ENCODE measurements at regions not wholly inside any gene's neighbourhood (a gene's known extent, or its start where the extent isn't known, plus 50 kb on each side); places are given as distances from the start of the nearest gene placed in this dataset.

GRCh38 chr6:167662881-167663205, 163.9 kb upstream of the AFDN start:
- H3K27me3 ChIP-seq (ENCODE audit: control insufficient read depth, insufficient read depth, low read length) = no peaks in the 10 kb centered on the region
- H3K4me1 ChIP-seq (ENCODE audit: control insufficient read depth, insufficient read depth, low read length) = no peaks in the 10 kb centered on the region
- H3K36me3 ChIP-seq (ENCODE audit: insufficient read depth, low read length) = no peaks in the 10 kb centered on the region
- no peak overlapping the region for H3K4me2 ChIP-seq (ENCODE audit: low read length)
- H3K9ac ChIP-seq (ENCODE audit: low read depth, low read length) = no peak overlapping the region
- H3K9me3 ChIP-seq (replicated peaks; ENCODE audit: low read length) = peaks cover 14% of the 10 kb centered on the region
- H3K4me3 ChIP-seq (ENCODE audit: low read length) = no peak overlapping the region

GRCh38 chr6:167663316-167663715, 163.4 kb upstream of the AFDN start:
- no peak overlapping the region for H3K4me3 ChIP-seq (ENCODE audit: low read length)
- H3K9ac ChIP-seq (ENCODE audit: low read depth, low read length) = no peak overlapping the region
- no peaks in the 10 kb centered on the region for H3K27me3 ChIP-seq (ENCODE audit: control insufficient read depth, insufficient read depth, low read length)
- H3K36me3 ChIP-seq (ENCODE audit: insufficient read depth, low read length) = no peaks in the 10 kb centered on the region
- H3K9me3 ChIP-seq (replicated peaks; ENCODE audit: low read length) = peaks cover 18% of the 10 kb centered on the region
- no peak overlapping the region for H3K4me2 ChIP-seq (ENCODE audit: low read length)
- no peaks in the 10 kb centered on the region for H3K4me1 ChIP-seq (ENCODE audit: control insufficient read depth, insufficient read depth, low read length)

- no peaks in the 10 kb centered on the region for H3K27me3 ChIP-seq (ENCODE audit: control insufficient read depth, insufficient read depth, low read length)
- H3K4me2 ChIP-seq (ENCODE audit: low read length) = no peak overlapping the region
- peaks cover 16% of the 10 kb centered on the region for H3K9me3 ChIP-seq (replicated peaks; ENCODE audit: low read length)
- H3K4me1 ChIP-seq (ENCODE audit: control insufficient read depth, insufficient read depth, low read length) = no peaks in the 10 kb centered on the region
- no peaks in the 10 kb centered on the region for H3K36me3 ChIP-seq (ENCODE audit: insufficient read depth, low read length)
- H3K9ac ChIP-seq (ENCODE audit: low read depth, low read length) = no peak overlapping the region
- no peak overlapping the region for H3K4me3 ChIP-seq (ENCODE audit: low read length)
These were observed 162.8 kb upstream of the AFDN start for GRCh38 chr6:167663784-167664443.

GRCh38 chr6:167664678-167665660, 161.7 kb upstream of the AFDN start:
- Histone ChIP-seq H3K36me3 (ENCODE audit: insufficient read depth, low read length) (no peaks in the 10 kb centered on the region), H3K4me2 (ENCODE audit: low read length) (no peak overlapping the region), H3K9ac (ENCODE audit: low read depth, low read length) (no peak overlapping the region), H3K9me3 (replicated peaks; ENCODE audit: low read length) (peaks cover 16% of the 10 kb centered on the region), H3K27me3 (ENCODE audit: control insufficient read depth, insufficient read depth, low read length) (no peaks in the 10 kb centered on the region), H3K4me1 (ENCODE audit: control insufficient read depth, insufficient read depth, low read length) (no peaks in the 10 kb centered on the region), H3K4me3 (ENCODE audit: low read length) (no peak overlapping the region)

GRCh38 chr6:167665698-167666330, 160.9 kb upstream of the AFDN start:
- Histone ChIP-seq H3K36me3 (ENCODE audit: insufficient read depth, low read length) (no peaks in the 10 kb centered on the region), H3K4me2 (ENCODE audit: low read length) (no peak overlapping the region), H3K4me3 (ENCODE audit: low read length) (no peak overlapping the region), H3K9me3 (replicated peaks; ENCODE audit: low read length) (peaks cover 16% of the 10 kb centered on the region), H3K4me1 (ENCODE audit: control insufficient read depth, insufficient read depth, low read length) (no peaks in the 10 kb centered on the region), H3K27me3 (ENCODE audit: control insufficient read depth, insufficient read depth, low read length) (no peaks in the 10 kb centered on the region), H3K9ac (ENCODE audit: low read depth, low read length) (no peak overlapping the region)

- Histone ChIP-seq H3K36me3 (ENCODE audit: insufficient read depth, low read length) (no peaks in the 10 kb centered on the region), H3K9me3 (replicated peaks; ENCODE audit: low read length) (peaks cover 20% of the 10 kb centered on the region), H3K4me2 (ENCODE audit: low read length) (no peak overlapping the region), H3K4me1 (ENCODE audit: control insufficient read depth, insufficient read depth, low read length) (no peaks in the 10 kb centered on the region), H3K27me3 (ENCODE audit: control insufficient read depth, insufficient read depth, low read length) (no peaks in the 10 kb centered on the region), H3K4me3 (ENCODE audit: low read length) (no peak overlapping the region), H3K9ac (ENCODE audit: low read depth, low read length) (no peak overlapping the region)
These were observed 160.0 kb upstream of the AFDN start for GRCh38 chr6:167666571-167667203.

- Histone ChIP-seq H3K9ac (ENCODE audit: low read depth, low read length) (no peak overlapping the region), H3K27me3 (ENCODE audit: control insufficient read depth, insufficient read depth, low read length) (no peaks in the 10 kb centered on the region), H3K4me1 (ENCODE audit: control insufficient read depth, insufficient read depth, low read length) (no peaks in the 10 kb centered on the region), H3K4me2 (ENCODE audit: low read length) (no peak overlapping the region), H3K4me3 (ENCODE audit: low read length) (no peak overlapping the region), H3K9me3 (replicated peaks; ENCODE audit: low read length) (peaks cover 22% of the 10 kb centered on the region), H3K36me3 (ENCODE audit: insufficient read depth, low read length) (no peaks in the 10 kb centered on the region)
These were observed 159.3 kb upstream of the AFDN start for GRCh38 chr6:167667204-167668018.

GRCh38 chr6:167668019-167668753, 158.5 kb upstream of the AFDN start:
- Histone ChIP-seq H3K4me1 (ENCODE audit: control insufficient read depth, insufficient read depth, low read length) (no peaks in the 10 kb centered on the region), H3K9me3 (replicated peaks; ENCODE audit: low read length) (peaks cover 22% of the 10 kb centered on the region), H3K4me3 (ENCODE audit: low read length) (no peak overlapping the region), H3K27me3 (ENCODE audit: control insufficient read depth, insufficient read depth, low read length) (no peaks in the 10 kb centered on the region), H3K4me2 (ENCODE audit: low read length) (no peak overlapping the region), H3K9ac (ENCODE audit: low read depth, low read length) (no peak overlapping the region), H3K36me3 (ENCODE audit: insufficient read depth, low read length) (no peaks in the 10 kb centered on the region)

GRCh38 chr6:167668754-167669552, 157.8 kb upstream of the AFDN start:
- Histone ChIP-seq H3K36me3 (ENCODE audit: insufficient read depth, low read length) (no peaks in the 10 kb centered on the region), H3K4me3 (ENCODE audit: low read length) (no peak overlapping the region), H3K9ac (ENCODE audit: low read depth, low read length) (no peak overlapping the region), H3K9me3 (replicated peaks; ENCODE audit: low read length) (peaks cover 18% of the 10 kb centered on the region), H3K27me3 (ENCODE audit: control insufficient read depth, insufficient read depth, low read length) (no peaks in the 10 kb centered on the region), H3K4me1 (ENCODE audit: control insufficient read depth, insufficient read depth, low read length) (no peaks in the 10 kb centered on the region), H3K4me2 (ENCODE audit: low read length) (no peak overlapping the region)

- Histone ChIP-seq H3K36me3 (ENCODE audit: insufficient read depth, low read length) (no peaks in the 10 kb centered on the region), H3K9me3 (replicated peaks; ENCODE audit: low read length) (peaks cover 16% of the 10 kb centered on the region), H3K9ac (ENCODE audit: low read depth, low read length) (no peak overlapping the region), H3K4me2 (ENCODE audit: low read length) (no peak overlapping the region), H3K4me1 (ENCODE audit: control insufficient read depth, insufficient read depth, low read length) (no peaks in the 10 kb centered on the region), H3K4me3 (ENCODE audit: low read length) (no peak overlapping the region), H3K27me3 (ENCODE audit: control insufficient read depth, insufficient read depth, low read length) (no peaks in the 10 kb centered on the region)
These were observed 157.2 kb upstream of the AFDN start for GRCh38 chr6:167669553-167669849.
